A673 (cell line): ENCODE measurements at regions not wholly inside any gene's neighbourhood (a gene's known extent, or its start where the extent isn't known, plus 50 kb on each side); places are given as distances from the start of the nearest gene placed in this dataset.

Source experiments
- CTCF ChIP-seq: fragments of 300-800, 200-600 bp; sonication (generic); conservative IDR thresholded peaks from 2 replicates; pipeline ENCODE4 v1.5.1; 2017; ENCODE audit warnings: low read depth, mild to moderate bottlenecking, antibody characterized with exemption, low read length, moderate library complexity, mixed read lengths
- EZH2 ChIP-seq: fragments of 200-600 bp; sonication (generic); IDR thresholded peaks from 2 replicates; pipeline ENCODE4 v1.6.1; 2017; ENCODE audit warnings: borderline replicate concordance, low read depth, mild to moderate bottlenecking, mixed read lengths, antibody characterized with exemption, low read length; ENCODE audit not compliant: poor library complexity, severe bottlenecking

GRCh38 chr4:57989430-57989829 lies 879.2 kb upstream of the IGFBP7 start:
- TF ChIP-seq EZH2 = no peak
- no peak for TF ChIP-seq CTCF
